Stimulated activated CD4-positive, alpha-beta T cell treated with anti-CD3 and anti-CD28 coated beads, Interleukin-1b, Interleukin-23, amount 100 ng/mL, for 4 hours (primary cell): ENCODE measurements at regions not wholly inside any gene's neighbourhood (a gene's known extent, or its start where the extent isn't known, plus 50 kb on each side); places are given as distances from the start of the nearest gene placed in this dataset.
"Not testable (repeated sequence)": the region's sequence is repeated elsewhere in the genome, so short reads cannot be mapped to it uniquely, and the experiment has no call there.

Source experiments
- DNase-seq, 2 donors: peaks; one replicate each; pipeline ENCODE4 v3.0.0-alpha.2; 2020; ENCODE audit warnings: low read depth in 2 of 2

DNA sequence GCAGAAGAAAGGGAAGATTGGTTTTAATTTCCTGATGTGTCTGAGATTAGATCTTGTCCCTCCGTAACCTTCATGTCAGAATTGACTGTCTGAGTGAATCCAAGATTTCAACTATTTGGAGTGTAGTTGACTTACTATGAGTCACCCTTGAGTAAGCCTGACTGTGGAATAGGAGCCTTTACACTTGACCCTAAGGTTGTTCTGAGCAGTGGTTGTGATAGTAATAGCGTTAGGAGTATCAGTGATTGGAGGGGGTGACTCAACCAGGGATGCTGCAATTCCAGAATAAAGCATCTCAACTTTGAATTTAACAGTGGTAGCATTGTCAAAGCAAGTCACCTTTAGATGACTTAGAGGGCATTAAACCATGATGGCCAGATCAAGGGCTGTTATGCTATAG lies 979.5 kb upstream of the FAM98A start:
- no peak for DNase-seq

DNA sequence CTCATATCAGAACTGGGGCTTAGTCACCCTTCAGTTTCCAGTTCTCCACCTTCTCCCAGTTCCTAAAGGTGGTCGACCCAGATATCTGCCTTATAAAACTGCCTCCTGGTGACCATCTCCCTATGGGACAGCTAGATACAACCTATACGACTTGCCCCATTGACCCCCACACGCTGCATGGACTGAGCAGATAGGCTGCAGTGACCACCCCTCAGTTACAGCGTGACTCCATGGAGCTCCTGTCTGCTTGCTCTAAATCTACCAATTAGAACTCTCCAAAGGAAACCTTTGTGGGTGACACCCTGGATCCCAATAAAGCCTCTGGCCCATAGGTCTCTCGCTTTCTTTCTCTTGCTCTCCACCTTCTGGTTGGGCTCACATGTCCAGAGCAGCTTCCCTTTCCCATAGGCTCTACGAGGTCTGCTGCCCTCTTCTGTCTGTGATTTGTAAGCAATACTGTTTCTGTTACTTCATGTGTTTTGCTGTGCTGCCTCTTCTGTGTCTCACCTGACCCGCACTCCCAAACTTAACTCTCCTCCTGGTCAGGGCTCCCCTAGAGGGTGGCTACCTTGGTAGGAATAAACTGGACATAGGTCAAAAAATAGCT lies 971.3 kb upstream of the FAM98A start:
- DNase-seq: no peak

DNA sequence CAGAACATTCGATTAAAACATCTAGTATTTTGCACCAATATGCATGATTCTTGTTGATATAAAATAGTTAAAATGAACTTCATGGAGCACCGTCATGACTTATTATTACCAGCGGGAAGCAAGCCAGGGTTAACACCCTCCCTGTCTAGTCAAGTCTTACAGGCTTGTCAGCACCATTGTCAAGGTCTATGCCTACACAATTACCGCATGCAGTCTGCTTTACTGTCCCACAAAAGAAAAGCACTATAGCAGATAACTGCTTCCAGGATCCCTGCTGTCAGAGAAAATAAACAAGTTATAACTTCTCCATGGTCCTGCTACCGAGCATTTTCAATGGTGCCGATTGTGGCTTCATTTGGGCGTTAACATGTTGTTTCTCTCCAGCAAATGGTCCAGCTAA lies 968.0 kb upstream of the FAM98A start:
- DNase-seq: no peak

DNA sequence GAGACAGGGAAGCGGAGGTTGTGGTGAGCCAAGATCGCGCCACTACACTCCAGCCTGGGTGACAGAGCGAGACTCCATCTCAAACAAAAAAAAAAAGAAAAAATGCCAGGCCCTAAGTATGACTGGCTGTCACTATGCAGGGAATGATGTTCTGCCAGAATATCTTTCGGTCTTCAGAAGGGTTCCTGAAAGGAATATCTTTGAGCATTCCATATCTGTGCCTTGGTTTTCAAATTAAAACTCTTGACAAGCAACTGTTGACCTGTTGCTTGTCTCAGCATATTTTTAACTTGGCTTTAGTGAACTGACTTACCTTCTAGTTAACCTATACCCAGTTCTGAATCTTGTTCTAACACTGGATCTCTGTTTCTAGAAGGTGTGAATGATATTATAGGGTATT lies 953.2 kb upstream of the FAM98A start:
- DNase-seq: no peak

DNA sequence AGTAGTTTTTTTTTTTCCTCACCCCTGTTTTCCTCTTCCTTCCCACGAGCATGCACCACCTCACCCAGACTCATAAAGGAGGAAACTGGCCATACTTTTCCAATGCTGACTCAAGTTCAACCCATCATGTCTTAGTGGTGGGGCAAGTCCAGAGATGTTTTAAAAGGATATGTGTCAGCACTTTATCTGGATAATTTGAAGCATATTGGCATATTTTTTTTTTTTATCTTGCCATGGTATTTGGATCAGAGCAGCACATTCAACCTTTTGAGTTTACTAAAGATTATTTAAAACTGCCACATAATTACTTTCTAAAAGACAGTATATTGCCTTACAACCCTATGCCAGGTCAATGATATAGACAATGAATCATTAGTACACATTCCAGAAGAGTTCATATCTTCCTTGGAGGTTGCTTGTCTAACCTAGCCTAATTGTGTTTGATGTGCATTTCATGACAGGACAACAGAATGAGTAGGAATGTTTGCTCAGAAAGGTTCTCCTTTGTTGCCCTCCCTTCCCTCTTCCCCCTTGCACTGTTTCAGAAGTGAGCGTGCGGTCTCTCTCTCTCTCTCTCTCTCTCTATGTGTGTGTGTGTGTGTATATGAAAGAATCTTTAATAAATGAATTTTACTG lies 950.7 kb upstream of the FAM98A start:
- DNase-seq: no peak

DNA sequence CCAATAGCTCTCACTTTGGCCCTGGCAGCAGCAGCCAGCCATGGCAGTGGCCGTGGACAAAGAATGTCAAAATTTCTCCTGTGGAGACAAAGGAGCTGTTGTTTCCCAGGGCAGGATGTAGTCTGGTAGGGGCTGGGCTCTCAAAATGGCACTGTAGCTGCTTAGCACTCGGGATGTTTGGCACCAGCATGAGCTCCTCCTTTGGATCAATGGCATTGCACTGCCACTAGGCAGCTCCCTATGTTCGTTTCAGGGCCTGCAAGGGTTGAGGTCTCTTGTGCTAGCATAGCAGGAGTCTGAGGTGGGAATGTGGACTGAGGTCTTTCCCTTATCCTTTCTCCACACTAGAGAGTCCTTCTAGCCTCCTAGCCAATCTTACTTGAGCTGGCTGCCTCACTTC lies 948.8 kb upstream of the FAM98A start:
- DNase-seq: no peak

DNA sequence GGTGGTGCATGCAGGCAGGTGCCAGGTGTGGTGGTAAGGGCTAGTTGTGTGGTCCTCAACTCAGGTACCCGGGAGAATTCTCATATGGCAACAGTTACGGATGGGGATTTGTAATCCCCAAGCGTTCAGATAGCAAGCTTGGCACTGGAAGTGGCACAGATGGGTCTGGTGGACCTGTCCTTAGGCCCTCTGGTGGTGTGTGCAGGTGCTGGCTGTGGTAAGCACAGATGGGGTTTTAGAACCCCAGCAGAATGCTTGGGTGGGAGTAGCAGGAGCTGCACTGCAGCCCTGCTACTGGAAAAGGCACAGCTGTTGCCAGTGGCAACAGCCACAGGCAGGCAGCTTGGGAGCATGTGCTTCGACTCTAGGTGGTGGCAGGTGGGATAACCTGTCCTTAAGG lies 948.2 kb upstream of the FAM98A start:
- no peak for DNase-seq

DNA sequence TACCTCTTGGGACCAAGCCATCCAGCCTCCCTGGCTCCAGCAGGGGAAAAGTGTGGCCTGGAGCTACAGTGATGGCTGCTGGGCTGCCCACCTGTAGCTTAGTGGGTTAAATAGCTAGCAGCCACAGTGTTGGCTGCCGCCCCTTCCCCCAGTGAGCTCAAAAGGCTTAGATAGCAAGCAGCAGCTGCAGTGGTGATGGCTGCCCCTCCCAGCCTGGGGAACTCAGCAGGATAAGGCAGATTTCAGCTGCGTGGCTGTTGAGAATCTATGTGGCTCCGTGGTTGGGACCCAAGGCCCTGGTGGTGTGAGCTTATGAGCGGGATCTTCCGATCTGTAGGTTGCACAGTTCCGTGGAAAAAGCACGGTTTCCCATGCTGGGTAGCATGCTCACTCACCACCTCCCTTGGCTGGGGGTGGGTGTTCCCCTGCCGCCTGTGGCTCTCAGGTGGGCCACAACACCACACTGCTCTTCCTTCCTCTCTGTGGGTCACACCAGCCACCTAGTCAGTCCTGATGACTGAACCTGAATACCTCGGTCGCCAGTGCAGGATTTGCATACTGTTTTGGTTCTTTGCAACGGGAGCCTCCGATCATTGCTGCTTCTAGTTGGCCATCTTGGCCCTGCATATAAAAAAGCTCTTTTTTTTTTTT lies 946.5 kb upstream of the FAM98A start:
- DNase-seq: no peak

DNA sequence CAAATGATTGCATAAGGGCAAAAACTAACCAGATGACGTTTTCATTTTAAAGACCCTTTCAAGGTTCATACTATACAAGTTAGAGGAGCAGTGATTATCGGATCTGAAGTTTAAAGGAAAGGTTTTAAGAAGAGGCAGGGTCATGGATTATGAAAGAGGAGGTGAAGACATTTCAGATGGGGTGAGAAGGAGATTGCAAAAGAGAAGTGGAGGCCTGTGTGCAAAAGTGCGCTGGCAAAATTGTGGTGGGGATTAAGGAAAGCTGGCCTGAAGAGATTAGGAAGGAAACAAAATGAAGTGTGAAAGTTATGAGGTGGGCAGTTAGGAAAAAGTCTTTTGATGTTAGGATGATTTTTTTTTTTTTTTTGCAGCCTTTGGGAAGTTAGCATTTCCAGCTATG lies 935.7 kb upstream of the FAM98A start:
- no peak for DNase-seq

DNA sequence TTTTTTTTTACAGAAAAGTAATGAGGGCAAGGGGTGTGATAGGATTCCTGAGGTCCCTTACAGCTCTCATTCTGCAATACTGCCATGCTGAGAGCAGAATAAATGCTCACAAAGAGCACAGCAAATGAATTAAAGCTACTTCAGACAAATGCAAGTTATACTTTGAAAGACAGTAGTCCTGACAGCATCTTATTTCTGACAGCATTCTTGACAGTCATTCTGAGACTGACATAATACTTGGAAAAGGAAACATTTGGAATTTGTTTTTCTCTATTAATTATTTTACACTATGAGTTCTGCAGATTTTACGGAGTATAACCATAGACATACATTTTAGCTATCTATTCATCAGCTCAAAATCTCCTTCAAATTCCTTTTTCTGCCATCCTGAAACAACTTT lies 935.2 kb upstream of the FAM98A start:
- no peak for DNase-seq

DNA sequence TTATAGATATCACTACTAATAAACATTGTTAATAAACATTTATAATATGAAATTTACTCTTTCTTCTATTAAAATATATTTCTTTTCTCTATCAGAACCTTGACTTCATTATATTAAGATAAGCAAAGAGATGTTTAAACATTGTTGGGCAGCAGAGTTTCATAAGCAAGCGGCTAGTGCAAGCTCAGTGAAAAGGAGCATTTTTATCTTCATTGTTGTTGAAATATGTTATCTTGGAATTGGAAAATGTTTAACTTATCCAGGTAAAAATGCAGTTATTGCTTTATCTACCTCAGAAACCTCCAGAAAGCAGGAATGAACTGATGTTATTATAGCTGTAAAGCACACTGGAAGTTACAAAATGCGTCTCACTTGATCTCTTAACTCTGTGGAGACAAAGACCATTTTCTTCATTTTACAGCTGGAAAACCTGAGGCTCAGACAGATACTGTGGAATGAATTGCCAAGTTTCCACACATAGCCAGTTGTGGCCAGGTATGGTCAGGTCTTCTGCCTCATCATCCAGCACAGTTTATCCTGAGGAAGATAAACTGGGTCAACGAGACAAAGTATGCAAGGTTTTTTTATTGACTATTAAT lies 934.6 kb upstream of the FAM98A start:
- DNase-seq: no peak

DNA sequence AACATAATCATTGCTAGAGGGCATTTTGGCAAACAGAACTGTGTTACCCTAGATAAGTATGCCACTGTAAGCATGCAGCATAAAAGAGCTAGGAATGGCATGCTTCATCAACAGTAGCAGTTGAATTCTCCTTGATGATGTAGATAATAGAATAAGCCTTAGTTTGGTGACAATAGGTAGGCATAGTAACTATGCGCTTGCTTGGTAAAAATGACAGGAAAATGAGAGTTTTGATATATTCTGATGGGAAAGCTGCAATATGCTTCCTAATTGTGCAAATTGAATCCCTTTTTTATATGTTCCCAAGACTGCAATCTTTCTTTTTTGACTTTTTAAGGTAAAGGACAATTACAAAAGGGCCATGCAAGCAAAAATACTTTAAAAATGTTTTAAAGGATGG lies 930.9 kb upstream of the FAM98A start:
- no peak for DNase-seq

DNA sequence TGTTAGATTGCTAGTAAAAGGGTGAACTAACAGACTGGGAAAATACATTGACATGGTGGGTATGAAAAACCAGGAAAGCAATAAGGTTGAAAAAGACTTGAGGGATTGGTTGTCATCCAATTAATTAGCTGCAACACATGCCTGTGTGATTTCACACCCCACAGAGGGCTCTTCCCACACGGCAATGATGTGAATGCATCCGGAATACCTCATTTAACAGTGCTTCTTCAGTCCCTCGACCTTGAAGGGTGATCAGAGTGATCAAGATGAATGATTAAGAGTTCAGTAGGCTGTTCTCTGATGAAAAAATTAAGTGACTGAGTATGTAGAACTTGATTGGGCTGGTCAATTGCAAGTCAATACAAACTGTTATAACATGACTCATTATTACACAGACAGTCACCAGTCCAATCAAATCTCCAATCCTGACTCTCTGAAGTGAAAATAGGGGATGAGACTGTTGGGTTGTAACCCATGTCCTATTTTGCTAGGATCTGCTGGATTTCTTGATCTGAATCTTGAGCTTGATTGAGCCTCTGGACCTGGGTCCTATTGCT lies 924.9 kb upstream of the FAM98A start:
- no peak for DNase-seq

DNA sequence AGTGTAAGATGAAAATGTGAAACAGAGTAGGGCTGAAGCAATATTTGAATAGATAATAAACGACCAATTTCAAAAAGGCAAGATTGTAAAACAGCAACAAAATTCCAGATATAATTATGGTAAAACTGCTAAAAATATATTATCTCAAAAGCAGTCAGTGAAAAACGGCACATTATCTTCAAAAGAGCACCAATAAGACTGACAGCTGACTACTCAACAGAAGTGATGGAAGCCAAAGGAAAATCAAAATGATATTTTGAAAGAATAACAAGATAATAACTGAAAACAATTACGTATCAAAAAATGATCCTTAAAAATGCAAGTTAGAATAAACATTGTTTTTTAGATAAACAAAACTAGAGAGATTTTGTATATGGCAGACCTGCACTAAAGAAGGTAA lies 920.6 kb upstream of the FAM98A start:
- DNase-seq: no peak

DNA sequence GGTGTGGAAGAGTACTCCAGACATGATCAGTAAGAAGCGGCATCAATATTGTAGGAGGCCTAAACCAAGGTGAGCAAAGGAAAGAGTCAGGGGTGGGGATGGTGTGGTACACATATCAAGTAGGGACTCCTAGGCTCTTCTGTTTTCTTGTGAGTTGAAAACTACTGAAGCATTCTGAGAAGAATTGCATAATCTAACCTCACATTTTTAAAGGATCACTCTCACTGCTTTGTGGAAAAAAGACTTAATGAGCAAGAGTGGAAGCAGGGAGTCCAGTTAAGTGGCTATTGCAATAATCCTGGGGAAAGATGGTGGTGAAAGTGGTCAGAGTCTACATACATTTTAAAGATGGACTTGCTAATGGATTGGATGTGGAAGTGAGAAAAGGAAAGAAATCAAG lies 899.5 kb upstream of the FAM98A start:
- no peak for DNase-seq

DNA sequence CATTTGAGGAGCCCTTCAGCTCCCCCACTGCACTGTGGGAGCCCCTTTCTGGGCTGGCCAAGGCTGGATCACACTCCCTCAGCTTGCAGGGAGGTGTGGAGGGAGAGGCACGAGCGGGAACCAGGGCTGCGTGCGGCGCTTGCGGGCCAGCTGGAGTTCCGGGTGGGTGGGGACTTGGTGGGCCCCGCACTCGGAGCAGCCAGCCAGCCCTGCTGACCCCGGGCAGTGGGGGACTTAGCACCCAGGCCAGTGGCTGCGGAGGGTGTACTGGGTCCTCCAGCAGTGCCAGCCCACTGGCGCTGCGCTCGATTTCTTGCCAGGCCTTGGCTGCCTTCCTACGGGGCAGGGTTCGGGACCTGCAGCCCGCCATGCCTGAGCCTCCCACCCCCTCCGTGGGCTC lies 895.1 kb upstream of the FAM98A start:
- not testable (repeated sequence) for DNase-seq

DNA sequence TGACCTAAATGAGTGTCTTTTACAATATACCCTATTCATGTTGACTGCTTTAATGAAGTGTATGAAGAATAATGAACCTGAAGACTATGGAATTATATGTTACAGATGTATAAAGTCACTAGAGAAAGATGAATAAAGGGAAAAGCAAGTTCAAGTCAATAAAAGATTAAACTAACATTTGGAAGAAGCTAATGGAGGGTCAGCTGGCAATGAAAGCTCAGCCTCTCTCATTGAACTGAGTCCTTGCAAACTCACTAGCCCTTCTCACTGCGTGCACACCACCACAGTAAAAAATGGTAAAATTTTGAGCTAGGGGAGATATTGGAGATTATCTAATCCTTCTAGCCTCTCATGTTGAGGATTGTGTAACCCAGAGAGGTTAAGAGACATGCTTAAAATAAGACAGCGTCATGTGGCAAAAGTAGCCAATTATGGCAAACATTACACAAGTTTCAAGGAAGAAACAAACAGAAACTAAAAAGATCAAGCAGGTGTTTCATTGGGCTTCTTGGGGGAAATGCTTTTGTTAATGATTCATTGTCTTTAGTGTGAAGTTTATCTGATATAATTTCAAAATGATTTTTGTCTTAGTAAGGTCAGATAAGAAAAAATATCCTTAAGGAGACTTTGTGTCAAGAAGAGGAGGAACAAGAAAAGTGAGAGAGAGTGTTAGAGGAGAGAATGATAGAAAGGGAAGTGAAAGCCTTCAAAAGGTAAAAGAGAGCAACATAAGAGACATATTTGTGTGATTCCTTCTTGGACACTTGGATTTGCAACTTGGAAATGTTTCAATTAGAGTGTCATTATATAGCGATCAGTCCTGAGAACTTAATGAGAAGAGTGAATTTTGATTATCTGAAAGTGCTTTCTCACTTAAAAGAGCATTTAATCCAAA lies 893.7 kb upstream of the FAM98A start:
- no peak for DNase-seq

DNA sequence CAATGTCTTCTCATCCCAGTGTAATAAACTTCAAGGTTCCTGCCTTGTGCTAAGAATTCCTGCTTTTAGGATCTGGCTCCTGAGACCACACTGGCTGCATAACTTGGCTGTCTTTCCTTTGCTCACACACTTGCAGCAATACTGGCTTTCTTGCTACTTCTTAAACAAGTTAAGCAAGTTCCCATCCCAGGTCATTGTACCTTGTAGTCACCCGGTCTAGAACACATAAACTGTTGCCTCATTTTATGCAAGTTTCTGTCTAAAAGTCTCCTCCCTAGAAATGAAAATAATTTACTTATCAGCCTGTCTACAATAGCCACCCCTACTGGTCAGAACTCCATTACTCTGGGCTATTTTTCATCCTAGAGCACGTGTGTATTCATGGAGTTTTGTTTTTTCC lies 887.9 kb upstream of the FAM98A start:
- no peak for DNase-seq

DNA sequence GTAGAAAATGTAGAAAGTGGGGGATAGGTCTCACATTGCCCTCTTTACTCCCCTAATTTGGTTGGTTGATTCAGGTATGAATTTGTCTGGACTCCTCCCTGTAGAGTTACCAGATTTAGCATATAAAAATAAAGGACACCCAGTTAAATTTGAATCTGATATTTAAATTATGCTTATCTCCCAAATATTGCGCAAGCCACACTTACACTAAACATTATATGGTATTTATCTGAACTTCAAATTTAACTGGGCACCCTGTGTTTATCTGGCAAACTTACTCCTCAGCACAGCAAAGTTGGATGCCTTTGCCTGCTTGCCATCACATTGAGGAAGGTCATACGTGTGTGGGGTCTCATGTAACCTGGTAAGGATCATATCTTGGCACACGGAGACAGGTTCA lies 882.4 kb upstream of the FAM98A start:
- DNase-seq: no peak

DNA sequence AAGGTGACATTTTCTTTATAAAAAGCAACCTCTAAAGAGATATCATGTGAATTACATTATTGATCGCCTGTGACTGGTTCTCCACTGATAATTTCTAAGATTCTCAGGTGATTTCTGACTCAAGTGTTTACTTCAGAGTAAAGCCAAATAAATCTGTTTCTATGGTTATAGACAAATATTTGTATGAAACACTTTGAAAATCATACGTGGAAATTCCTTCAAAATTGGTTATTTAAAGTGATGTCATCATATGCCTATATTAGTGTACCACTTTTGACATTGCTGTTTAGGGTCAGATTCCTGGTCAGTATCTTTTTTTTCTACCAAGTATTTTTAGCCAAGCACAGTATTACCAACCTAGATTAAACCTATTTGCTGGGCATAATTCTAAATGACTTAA lies 881.3 kb upstream of the FAM98A start:
- no peak for DNase-seq

DNA sequence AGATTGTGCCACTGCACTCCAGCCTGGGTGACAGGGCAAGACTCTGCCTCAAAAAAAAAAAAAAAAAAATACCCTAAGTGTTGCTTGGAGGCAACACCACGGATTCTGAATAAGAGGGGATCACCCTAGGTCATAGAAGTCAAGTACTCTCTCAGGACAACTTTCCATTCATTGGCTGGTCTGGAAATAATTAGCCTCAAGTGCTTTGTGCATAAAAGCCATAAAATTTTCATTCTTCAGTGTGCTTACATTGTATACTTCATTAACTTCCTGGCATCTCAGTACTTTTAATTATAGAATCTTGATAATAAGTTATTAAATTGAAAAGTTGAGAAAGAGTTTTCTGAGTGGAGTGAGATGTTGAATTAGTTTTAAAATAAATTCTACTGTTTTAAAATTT lies 876.1 kb upstream of the FAM98A start:
- no peak for DNase-seq

DNA sequence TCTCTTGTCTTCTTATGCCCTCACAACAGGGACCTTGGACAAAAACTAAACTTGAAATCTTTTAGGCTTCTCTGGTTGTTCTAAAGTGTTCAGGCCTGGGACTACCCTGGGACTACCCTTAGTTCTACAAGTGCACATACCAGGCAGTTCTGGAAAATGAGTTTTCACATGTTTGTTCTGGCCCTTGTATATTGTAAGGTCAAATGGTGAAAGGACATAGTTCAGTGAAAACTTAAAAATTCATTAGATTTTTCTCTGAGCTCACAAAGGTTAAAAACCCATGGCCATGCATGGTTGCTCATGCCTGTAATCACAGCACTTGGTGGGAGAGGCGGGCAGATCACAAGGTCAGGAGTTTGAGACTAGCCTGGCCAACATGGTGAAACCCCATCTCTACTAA lies 875.5 kb upstream of the FAM98A start:
- DNase-seq: no peak
